HG03439 (cell line): ENCODE measurements at regions not wholly inside any gene's neighbourhood (a gene's known extent, or its start where the extent isn't known, plus 50 kb on each side); places are given as distances from the start of the nearest gene placed in this dataset.
"Not testable (repeated sequence)": the region's sequence is repeated elsewhere in the genome, so short reads cannot be mapped to it uniquely, and the experiment has no call there.

ENCODE experiments used
- ATAC-seq: cut with Tn5 transposase; IDR thresholded peaks from one replicate; pipeline ENCODE4 v1.9.1; 2021; ENCODE audit warnings: mild to moderate bottlenecking, moderate library complexity; ENCODE audit not compliant: unreplicated experiment

DNA sequence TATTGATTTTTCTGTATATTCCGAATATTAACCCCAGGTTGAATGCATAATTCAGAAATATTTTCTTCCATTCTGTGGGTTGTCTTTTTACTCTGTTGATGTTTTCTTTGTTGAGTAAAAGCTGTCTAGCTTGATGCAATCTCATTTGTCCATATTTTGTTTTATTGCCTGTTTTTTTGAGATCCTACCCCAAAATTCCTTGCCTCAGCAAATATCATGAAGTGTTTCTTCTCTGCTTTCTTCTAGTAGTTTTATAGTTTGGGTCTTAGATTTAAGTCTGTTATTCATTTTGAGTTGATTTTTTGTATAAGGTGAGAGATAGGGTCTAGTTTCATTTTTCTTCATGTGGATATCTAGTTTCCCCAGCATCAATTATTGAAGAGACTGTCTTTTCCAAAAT, 467.9 kb upstream of the GCFC2 start:
- no peak for ATAC-seq

DNA sequence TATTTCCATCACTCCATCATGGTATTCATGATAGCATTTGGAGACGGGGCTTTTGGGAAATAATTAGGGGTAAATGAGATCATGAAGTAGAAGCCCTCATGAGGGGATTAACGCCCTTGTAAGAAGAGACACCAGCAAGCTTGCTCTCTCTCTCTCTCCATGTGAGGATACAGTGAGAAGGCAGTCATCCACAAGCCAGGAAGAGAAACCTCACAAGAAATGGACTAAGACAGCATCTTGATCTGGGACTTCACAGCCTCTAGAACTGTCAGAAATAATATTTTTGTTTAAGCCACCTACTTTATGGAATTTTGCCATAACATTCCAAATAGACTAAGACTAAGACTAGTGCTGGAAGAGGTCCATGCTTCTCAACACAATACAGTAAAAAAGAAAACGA, 464.6 kb upstream of the GCFC2 start:
- no peak for ATAC-seq

DNA sequence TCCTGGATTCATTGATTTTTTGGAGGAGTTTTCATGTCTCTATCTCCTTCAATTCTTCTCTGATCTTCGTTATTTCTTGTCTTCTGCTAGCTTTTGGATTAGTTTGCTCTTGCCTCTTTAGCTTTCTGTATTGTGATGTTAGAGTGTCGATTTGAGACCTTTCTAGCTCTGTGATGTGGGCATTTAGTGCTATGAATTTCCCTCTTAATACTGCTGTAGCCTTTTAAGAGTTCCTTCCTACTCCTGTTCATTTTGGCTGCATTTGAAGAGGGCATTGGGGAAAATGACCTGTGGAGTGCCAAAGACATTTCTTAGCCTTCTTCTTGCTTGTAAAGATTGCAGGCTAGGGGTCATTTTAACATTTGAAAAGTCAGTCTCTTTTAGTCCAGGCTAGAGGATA, 463.8 kb upstream of the GCFC2 start:
- no peak for ATAC-seq

DNA sequence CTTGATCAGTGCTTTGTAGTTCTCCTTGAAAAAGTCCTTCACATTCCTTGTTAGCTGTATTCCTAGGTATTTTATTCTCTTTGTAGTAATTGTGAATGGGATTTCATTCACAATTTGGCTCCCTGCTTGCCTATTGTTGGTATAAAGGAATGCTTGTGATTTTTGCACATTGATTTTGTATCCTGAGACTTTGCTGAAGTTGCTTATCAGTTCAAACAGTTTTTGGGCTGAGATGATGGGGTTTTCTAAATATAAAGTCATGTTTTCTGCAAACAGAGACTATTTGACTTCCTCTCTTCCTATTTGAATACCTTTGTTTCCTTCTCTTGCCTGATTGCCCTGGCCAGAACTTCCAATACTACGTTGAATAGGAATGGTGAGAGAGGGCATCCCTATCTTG, 462.5 kb upstream of the GCFC2 start:
- not testable (repeated sequence) for ATAC-seq

DNA sequence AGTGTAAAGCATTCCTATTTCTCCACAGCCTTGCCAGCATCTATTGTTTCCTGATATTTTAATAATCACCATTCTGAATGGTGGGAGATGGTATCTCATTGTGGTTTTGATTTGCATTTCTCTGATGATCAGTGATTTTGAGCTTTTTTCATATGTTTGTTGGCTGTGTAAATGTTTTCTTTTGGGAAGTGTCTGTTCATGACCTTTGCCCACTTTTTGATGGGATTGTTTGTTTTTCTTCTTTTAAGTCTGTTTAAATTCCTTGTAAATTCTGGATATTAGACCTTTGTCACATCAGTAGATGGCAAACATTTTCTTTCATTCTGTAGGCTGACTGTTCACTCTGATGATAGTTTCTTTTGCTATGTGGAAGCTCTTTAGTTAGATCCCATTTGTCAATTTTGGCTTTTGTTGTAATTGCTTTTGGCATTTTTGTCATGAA, 461.5 kb upstream of the GCFC2 start:
- not testable (repeated sequence) for ATAC-seq

DNA sequence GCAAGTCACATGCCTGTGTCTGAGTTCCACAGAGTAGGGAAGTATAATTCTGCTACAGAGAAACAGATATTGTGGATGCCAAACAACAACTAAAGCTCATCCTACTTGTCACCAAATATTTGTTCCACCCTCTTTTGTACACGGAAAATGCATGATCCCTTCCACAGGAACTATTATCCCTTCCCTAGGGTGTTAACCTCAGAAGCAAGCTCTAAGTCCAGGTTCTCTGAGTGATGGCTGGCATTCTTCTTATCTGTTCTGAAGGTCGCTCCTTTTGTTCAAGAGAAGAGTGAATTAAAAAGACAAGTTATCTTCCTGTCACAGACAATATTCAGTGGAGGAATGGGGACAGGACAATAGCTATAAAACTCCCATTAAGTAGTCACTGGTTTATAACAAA, 460.1 kb upstream of the GCFC2 start:
- ATAC-seq, result no peak

DNA sequence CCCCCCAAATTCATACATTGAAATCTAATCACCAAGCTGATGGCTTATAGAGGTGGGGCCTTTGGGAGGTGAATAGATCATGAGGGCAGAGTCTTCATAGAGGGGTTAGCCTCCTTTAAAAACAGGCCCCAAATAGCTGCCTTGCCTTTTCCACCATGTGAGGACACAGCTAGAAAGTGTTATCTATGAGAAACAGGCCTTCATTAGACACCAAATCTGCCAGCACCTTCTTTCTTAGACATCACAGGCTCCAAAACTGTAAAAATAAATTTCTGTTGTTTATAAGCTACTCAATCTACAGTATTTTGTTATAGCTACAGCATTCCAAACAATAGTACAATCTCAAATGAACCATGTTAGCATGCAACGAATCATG, 459.3 kb upstream of the GCFC2 start:
- ATAC-seq, result no peak

DNA sequence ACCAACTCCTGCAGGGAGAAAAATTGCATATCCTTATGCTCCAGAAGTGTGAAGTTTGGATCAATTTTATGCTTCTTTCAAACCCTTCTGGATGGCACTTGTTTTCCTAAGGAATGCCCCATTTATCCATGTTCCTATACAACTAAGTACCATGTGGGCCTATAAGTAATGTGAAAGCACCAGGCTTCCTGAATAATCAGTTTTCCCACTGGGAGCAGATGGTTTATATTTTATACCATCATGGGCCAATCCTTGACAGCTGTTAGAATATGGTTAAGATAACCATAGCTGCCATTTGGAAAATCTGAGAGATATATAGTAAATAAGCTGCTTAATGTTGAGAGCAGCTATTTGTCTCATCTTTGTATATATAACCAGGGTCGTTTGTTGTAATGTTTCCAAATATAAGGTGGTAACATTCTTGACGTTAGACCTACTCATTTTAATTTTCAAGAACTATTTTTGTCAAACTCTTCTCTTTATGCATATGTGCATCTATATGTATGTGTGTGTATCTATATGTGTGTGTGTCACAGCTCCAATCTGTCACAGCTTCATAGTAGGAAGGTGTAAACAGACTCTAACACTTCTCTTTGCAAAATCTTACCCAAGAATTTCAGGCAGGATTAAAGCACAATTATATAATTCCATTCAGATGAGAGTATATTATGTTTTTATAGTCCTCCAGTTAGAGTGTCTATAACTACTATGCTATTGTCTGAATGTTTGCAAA, 458.7 kb upstream of the GCFC2 start:
- no peak for ATAC-seq

DNA sequence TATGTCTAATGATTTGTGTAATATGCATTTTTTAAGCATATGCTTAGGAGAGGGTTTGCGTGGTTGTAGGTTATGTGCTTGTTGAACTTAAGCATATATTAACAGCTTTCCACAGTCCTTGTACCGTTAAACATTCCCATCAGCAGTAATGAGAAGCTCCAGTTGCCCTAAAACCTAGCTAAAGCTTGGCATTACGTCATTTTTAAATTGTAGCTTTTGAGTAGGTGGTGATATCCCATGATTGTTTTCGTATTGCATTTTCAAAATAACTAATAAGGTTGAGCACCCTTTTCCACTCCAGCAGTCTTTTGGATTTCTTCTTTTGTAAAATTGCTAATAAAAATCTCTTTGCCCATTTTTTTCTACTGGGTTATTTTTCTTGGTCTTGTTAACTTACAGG, 453.1 kb upstream of the GCFC2 start:
- no peak for ATAC-seq

DNA sequence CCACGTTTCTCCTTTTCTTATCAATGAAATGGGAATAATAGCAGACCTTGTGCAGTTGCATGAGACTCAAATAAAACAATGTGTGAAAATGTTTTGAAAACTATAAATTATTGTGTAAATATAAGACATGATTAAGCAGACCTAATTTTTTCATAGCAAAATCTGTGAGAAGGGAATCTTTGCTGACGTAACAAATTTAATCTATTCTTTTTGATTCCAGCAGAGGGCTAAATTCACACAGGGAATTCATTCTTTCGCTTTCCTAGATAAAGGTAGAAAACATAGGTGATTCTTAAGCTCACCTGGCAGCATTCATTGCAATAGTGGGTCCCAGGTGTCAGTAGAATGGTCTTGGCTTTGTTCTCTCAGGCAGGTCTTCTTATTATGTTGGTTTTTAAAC, 450.0 kb upstream of the GCFC2 start:
- no peak for ATAC-seq

DNA sequence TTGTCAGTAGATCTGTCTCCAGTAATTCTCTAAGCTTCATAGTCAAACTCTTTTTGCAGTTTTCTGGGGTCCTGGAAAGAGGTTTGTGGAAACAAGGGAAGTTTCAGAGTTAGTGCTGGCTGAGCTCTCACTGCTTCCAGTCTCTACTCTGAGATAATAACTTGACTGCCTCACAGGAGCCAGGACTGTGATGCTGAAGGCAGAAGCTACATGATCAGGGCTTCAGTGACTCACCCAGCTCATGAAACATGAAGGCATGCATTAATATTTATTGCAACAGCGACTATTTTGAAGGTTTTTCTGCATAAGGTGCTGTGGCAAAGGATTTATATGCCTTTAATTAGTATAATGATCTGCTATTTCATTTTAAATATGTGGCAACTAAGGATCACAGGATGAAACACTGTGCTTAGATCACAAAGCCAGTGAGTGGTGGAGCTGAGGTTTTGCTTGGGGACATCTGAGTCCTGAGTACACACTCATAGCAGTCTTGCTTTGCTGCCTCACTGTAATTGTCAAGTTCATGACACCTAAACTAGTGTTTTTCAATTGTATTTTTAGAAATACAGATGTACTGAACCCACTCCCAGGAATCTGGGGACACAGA, 448.4 kb upstream of the GCFC2 start:
- ATAC-seq, result no peak

DNA sequence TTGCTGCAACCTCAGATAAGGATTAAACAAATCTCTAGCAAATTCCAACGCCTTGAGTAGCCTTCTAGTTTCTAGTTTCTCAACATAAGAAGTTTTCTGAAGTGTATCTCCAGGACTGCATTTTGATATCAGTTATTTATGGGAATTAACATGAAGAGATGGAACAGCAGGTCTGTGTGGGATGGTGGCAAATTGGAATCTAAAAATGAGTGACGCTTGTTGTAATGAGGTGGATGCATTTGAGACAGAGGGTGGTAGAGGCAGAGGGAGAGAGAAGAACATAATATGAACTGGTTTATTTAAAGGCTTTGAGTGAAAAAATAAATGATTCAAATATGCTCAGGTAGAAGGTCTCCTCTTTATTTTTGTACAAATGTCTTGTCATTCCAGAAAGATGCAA, 446.8 kb upstream of the GCFC2 start:
- ATAC-seq, result no peak

DNA sequence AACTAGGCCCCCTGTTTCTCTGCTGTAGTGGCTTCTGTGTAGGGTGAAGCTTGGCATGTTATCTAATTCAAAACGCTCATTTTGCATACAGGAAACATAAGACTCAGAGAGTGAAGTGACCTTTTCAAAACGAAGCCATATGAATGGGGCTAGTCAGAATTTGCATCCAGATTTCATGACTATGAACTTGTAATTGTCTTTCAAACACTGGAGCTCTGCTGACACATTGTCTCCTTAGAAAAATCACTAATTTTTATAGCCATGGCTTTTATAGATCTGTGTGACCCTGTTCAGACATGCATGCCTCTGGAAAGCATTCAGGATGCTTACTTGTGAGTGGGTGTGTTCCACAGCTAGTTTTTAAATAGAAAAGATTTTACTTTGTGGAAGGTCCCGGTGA, 444.3 kb upstream of the GCFC2 start:
- no peak for ATAC-seq

DNA sequence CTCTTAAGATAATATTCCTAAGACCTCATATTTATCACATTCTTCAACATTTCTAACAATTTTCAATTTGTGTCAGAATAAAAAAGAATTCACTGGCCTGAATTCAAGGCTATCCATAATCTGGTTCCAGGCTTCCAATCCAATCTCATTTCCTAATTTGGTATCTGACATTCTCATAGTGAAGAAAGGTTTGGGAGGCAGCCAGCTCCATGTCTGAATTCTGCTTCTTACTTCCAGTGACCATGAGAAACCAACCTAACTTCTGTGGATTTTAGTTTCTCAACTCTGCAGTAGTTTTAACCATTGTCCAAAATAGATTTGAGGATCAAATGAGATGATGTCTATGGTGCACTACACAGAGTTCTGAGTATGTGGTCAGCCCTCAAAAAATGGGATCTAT, 439.1 kb upstream of the GCFC2 start:
- no peak for ATAC-seq

DNA sequence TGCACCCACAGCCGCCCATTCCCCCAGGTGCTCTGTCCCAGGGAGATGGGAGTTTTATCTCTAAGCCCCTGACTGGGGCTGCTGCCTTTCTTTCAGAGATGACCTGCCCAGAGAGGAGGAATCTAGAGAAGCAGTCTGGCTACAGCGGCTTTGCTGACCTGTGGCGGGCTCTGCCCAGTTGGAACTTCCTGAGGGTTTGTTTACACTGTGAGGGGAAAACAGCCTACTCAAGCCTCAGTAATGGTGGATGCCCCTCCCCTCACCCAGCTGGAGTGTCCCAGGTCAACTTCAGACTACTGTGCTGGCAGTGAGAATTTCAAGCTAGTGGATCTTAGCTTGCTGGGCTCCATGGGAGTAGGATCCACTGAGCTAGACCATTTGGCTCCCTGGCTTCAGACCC, 428.6 kb upstream of the GCFC2 start:
- ATAC-seq, result not testable (repeated sequence)

DNA sequence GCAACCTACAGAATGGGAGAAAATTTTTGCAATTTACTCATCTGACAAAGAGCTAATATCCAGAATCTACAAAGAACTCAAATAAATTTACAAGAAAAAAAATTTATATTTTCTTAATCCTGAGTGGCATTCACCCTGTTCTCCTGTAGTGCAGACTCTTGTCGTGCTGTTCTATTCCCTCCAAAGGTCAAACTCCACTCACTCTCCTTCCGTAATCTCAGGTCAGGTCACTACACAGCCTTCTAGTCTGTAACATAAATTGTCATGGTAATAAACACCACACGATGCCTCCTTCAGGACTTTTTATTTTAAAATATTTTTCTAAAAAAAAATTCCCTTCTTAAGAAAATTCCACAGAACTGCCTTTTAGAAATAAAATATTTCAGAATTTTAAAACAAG, 417.9 kb upstream of the GCFC2 start:
- no peak for ATAC-seq

DNA sequence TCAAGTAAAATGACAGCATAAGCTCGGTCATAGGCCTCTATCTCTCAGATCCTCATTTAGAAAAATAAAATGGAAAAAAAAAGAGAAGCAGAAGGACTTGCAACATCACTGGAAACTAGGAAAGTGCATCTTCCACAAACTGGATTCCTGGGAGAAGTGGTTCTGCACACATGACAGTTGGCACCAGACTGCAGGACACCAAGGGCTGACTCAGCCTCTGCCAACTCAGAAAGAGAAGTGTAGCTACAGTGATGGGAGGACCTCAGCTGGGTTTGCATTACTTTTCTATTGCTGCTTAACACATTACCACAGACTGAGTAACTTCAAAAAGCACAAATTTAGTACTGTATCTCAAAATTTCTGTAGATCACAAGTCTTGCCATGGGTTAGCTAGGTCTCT, 409.5 kb upstream of the GCFC2 start:
- ATAC-seq, result no peak

DNA sequence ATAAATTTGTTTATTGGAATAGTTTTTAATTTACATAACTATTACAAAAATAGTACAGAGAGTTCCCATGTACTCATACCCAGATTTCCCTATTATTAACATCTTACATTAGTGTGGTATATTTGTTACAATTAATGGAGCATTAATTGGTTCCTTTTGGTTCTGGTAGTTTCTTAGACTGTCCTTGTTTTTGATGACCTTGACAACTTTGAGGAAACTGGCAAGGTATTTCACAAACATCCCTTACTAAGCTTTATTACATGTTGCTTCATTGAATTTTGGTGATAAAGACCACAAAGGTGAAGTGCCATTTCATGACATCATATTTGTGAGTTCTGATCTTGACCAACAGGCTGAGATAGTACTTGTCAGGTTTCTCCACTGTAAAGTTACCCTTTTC, 379.0 kb upstream of the GCFC2 start:
- no peak for ATAC-seq

DNA sequence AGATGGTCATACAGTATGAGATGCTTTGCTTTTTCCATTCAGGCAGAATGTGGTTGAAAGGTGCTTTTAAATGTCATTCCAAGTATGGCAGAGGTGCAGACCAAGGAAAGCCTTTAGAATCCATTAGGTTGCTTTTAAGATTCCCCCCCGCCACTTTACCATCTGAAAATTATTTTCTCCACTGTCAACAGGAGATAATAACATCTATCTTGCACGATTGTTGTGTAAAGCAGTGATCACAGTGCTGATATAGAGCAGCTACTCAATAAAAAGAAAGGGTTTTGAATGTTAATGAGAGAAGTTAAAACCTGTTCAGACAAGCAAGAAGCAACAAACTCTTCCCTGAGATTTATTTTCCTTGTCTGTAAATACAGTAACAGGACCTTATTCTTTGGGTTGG, 372.5 kb upstream of the GCFC2 start:
- no peak for ATAC-seq

DNA sequence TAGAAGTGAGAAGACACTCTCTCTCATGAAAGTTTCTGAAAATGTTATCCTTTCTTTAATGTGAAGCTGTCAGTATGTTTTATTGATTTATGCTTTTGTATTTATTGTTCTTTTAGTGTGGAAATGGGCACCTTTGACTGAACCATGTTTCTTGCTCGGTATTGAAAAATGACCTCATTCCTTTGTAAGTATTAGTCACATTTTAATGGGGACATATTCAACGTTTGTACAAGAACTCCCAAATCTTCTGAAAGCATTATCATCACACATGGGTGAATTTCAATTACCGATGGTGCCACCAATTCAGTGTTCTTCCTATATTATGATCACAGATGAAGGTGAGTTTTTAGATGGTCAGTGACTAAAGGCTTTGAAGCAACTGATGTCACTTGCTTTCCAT, 371.8 kb upstream of the GCFC2 start:
- no peak for ATAC-seq

DNA sequence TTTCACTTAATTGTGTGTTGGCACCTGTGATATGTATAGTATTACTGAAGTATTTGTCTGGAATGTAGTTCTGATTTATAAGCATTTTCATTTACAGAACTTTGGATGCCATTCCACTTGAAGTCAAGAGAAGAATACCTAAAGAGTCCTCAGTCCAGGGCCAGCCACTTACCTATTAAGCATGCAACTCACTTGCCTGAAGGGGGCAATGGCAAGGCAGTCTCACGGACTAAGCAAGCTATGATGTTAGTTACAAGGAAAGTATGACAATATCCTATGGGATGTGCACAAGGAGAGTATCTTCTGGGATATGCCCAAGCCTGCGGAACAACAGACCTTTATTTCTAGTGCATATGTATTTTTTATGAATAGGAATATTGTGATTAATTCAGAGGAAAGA, 369.4 kb upstream of the GCFC2 start:
- ATAC-seq, result no peak

DNA sequence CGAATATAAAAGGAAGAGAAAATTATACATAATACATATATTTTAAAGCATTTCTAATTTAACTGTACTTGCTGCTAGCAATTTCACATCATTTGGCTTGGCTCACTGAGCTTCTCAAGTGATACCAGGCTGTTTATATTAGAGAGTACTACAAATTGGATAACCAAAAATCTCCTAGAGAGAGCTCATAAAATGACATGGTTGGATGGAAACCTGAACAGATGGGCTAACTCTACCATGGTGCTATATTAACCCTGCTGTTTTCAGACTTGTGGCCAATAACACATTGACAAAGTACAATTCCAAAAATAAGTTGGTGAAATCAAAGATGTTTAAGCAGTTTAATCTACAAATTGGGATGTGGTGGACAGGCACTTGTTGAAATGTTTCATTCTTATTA, 364.4 kb upstream of the GCFC2 start:
- ATAC-seq, result no peak

DNA sequence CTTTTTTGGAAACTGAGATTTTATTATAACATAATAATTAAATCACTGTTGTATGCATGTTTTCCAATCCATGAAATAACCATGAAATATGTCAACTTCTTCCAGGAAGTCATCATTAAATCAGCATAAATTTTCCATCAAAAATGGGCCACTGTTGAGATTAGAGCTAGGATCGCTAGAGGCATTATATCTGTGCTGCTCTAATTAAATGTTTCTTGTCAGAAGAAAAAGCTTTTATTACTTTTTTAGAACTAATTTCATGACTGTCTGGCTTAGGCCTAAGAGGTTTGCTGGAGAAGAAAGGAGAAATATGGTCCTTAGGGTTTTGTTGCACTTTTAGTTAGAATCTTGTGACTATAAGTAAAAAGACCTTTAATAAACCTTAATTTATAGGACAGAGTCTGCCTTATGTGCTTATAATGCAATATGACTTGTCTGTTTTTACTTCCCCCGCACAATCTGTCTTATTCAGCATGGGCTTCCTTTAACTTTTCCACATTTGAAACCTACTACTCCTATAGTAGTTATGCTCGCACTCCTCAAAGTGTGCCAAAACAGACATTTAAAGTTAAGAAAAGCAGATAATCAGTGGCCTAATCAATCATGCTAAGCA, 363.4 kb upstream of the GCFC2 start:
- ATAC-seq, result no peak
